Stimulated activated memory B cell treated with anti-CD40 and anti-IgM and Interleukin-4, amounts not matched to agents 10 μg/mL and 1 μg/mL and 100 μg/mL, for 72 hours (primary cell): ENCODE measurements at regions not wholly inside any gene's neighbourhood (a gene's known extent, or its start where the extent isn't known, plus 50 kb on each side); places are given as distances from the start of the nearest gene placed in this dataset.
"Not testable (repeated sequence)": the region's sequence is repeated elsewhere in the genome, so short reads cannot be mapped to it uniquely, and the experiment has no call there.

ENCODE experiments used
- ATAC-seq: fragments of 150-1000 bp; cut with Tn5 transposase; 2 replicates; pipeline ENCODE4 v1.10.0; 2021
- H3K27ac Mint-ChIP-seq: one replicate; pipeline ENCODE4 v1.8.0; 2022; ENCODE audit warnings: mild to moderate bottlenecking, mixed read lengths
- H3K27me3 Mint-ChIP-seq: one replicate; pipeline ENCODE4 v1.8.0; 2022; ENCODE audit warnings: mixed read lengths
- H3K36me3 Mint-ChIP-seq: one replicate; pipeline ENCODE4 v1.8.0; 2022; ENCODE audit warnings: mixed read lengths
- H3K4me1 Mint-ChIP-seq: one replicate; pipeline ENCODE4 v1.8.0; 2022; ENCODE audit warnings: mixed read lengths
- H3K4me3 Mint-ChIP-seq: one replicate; pipeline ENCODE4 v1.8.0; 2022; ENCODE audit warnings: mild to moderate bottlenecking, moderate library complexity, mixed read lengths
- H3K9me3 Mint-ChIP-seq: one replicate; pipeline ENCODE4 v1.8.0; 2022; ENCODE audit warnings: mixed read lengths

GRCh38 chr3:139122221-139122581, 77.5 kb upstream of the PRR23C start:
- Mint-ChIP-seq H3K9me3 (no peaks in the 10 kb centered on the region), H3K36me3 (no peaks in the 10 kb centered on the region), H3K4me1 (no peaks in the 10 kb centered on the region), H3K27me3 (no peaks in the 10 kb centered on the region), H3K4me3 (no peak overlapping the region), H3K27ac (no peak overlapping the region)
- ATAC-seq = no peak

DNA sequence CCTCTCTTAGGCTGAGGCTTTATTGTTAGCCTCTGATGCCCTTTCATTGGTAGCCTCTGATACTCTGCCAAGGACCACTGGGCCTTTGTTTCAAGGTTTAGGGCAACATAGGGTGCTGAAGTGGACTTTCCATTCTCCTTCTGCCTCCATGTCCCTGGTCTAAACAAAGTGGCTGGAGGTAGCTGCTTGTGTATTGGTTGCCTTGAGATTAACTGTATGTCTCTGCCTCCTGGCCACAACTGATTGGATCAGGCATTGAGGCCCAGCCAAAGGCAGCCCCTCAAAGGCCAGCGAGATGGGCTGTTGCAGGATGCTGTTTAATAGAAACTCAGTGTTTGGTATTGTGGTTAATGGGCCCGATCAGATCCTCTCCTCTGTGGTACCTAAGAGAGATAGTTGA, 77.9 kb upstream of the PRR23C start:
- no peak overlapping the region for H3K4me3 Mint-ChIP-seq
- no peak overlapping the region for H3K27ac Mint-ChIP-seq
- no peaks in the 10 kb centered on the region for H3K4me1 Mint-ChIP-seq
- H3K36me3 Mint-ChIP-seq = no peaks in the 10 kb centered on the region
- ATAC-seq = no peak
- no peaks in the 10 kb centered on the region for H3K27me3 Mint-ChIP-seq
- no peaks in the 10 kb centered on the region for H3K9me3 Mint-ChIP-seq

GRCh38 chr3:139123377-139124095, 78.8 kb upstream of the PRR23C start:
- no peaks in the 10 kb centered on the region for H3K36me3 Mint-ChIP-seq
- no peaks in the 10 kb centered on the region for H3K27me3 Mint-ChIP-seq
- no peak overlapping the region for H3K4me3 Mint-ChIP-seq
- no peaks in the 10 kb centered on the region for H3K9me3 Mint-ChIP-seq
- ATAC-seq = no peak
- H3K4me1 Mint-ChIP-seq = no peaks in the 10 kb centered on the region
- H3K27ac Mint-ChIP-seq = no peak overlapping the region

GRCh38 chr3:139124197-139124596, 79.5 kb upstream of the PRR23C start:
- no peak overlapping the region for H3K27ac Mint-ChIP-seq
- no peaks in the 10 kb centered on the region for H3K4me1 Mint-ChIP-seq
- H3K4me3 Mint-ChIP-seq = no peak overlapping the region
- no peaks in the 10 kb centered on the region for H3K27me3 Mint-ChIP-seq
- H3K36me3 Mint-ChIP-seq = no peaks in the 10 kb centered on the region
- no peaks in the 10 kb centered on the region for H3K9me3 Mint-ChIP-seq
- ATAC-seq = no peak

GRCh38 chr3:139127101-139127500, 82.4 kb upstream of the PRR23C start:
- Mint-ChIP-seq H3K27ac (no peak overlapping the region), H3K36me3 (no peaks in the 10 kb centered on the region), H3K9me3 (no peaks in the 10 kb centered on the region), H3K27me3 (no peaks in the 10 kb centered on the region), H3K4me3 (no peak overlapping the region), H3K4me1 (no peaks in the 10 kb centered on the region)
- no peak for ATAC-seq

- H3K4me3 Mint-ChIP-seq, H3K27me3 Mint-ChIP-seq, H3K9me3 Mint-ChIP-seq, H3K27ac Mint-ChIP-seq, H3K4me1 Mint-ChIP-seq, H3K36me3 Mint-ChIP-seq, ATAC-seq: not testable (repeated sequence)
Measured at GRCh38 chr3:139127629-139128028, 82.9 kb upstream of the PRR23C start.

DNA sequence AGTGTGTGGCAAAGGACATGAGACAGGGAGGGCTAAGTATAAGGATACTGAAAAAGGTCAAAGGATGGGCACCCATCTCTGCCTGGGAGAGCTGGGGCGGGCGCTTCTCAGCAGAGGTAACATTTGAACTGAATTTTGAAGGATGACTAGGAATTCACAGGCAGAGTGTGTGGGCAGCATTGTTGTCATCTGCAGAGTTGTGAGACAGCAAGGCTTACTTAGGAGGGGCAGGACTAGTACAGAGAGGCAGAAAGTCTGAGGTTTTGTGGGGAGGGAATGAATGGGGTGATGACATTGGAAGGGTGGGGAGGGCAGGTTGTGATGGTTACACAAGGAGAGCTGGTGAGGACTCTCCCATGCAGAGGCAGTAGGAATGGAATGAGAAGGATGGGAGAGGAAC, 84.1 kb upstream of the PRR23C start:
- Mint-ChIP-seq H3K4me3 (no peak overlapping the region), H3K27me3 (no peaks in the 10 kb centered on the region), H3K9me3 (no peaks in the 10 kb centered on the region), H3K36me3 (no peaks in the 10 kb centered on the region), H3K4me1 (no peaks in the 10 kb centered on the region), H3K27ac (no peak overlapping the region)
- ATAC-seq = no peak

- H3K27ac Mint-ChIP-seq = no peak overlapping the region
- no peaks in the 10 kb centered on the region for H3K9me3 Mint-ChIP-seq
- no peaks in the 10 kb centered on the region for H3K4me1 Mint-ChIP-seq
- no peak for ATAC-seq
- no peak overlapping the region for H3K4me3 Mint-ChIP-seq
- no peaks in the 10 kb centered on the region for H3K27me3 Mint-ChIP-seq
- H3K36me3 Mint-ChIP-seq = no peaks in the 10 kb centered on the region
Measured at GRCh38 chr3:139129892-139130291, 85.2 kb upstream of the PRR23C start.

DNA sequence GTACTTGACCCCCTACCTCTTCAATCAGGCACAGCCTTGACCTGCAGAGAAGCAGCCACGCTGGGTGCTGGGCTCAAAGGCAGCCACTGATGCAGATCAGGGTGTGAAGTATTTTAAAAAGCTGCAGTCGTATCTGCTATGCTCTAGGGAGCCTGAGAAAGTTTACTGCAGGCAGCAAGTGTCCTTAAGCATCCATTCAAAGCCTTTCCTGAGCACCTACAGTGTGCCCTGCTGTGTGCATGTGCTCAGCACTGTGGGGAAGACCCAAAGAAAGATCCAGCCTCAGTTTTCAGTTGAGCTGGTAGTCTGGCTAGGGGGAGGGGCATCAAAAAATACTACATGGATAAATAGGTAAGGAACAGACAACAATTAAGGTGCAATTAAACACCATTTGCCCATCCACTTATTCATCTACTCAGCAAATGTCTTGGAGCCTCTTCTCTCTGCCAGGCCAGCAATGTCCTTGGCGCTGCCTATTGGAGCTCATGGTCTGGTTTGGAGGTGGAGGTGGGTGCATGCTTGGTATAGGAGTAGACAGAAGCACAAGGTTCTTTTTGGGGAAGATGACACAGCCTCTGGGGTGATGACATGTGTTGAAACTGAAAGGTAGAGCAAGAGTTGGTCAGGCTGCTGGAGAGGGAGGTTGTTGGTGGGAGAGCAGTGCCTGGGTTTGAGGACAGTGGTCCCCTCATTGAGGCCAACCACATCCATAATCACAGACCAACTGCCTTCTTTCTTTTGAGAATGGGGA, 85.9 kb upstream of the PRR23C start:
- no peak for ATAC-seq
- Mint-ChIP-seq H3K27me3 (no peaks in the 10 kb centered on the region), H3K9me3 (no peaks in the 10 kb centered on the region), H3K27ac (no peak overlapping the region), H3K36me3 (no peaks in the 10 kb centered on the region), H3K4me1 (no peaks in the 10 kb centered on the region), H3K4me3 (no peak overlapping the region)

DNA sequence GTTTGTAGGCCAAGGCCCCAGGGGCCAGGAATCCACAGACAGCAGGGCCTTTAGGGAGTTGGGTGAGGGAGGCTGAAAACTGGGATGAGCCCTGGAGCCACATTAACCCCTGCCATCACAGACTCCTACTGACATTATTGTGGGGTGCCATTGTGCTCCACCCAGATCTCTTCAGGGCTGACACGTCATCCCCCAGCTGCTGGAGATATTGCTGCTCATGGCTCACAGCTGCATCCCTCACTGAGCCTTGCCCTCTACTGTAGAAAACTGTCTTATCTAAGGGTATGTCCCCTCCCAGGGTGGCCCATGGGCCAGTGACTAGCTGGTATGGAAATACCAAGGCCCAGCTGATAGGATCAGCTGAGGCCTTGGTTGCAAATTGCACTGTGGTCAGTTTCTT, 87.3 kb upstream of the PRR23C start:
- H3K27me3 Mint-ChIP-seq = no peaks in the 10 kb centered on the region
- ATAC-seq = no peak
- no peak overlapping the region for H3K4me3 Mint-ChIP-seq
- no peaks in the 10 kb centered on the region for H3K4me1 Mint-ChIP-seq
- H3K27ac Mint-ChIP-seq = no peak overlapping the region
- no peaks in the 10 kb centered on the region for H3K9me3 Mint-ChIP-seq
- no peaks in the 10 kb centered on the region for H3K36me3 Mint-ChIP-seq

DNA sequence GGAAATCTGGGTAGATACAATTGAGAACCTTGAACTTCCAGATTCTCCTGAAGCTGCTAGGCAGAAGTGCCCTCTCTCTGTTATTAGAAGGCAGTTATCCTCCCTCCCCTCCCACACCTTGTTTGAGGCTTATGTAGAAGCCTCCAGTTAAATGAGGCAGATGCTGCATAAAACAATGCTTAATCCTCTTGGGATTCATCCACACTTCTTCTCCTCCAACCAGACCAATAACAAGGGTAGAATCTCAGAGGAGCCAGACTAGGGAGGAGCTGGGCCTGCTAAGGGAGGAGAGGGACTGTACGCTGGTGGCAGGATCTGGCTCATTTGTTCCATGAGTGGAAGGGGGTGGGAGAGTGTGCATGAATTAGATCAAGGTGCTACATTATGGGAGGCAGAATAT, 88.3 kb upstream of the PRR23C start:
- Mint-ChIP-seq H3K4me1 (no peaks in the 10 kb centered on the region), H3K4me3 (no peak overlapping the region), H3K9me3 (no peaks in the 10 kb centered on the region), H3K36me3 (no peaks in the 10 kb centered on the region), H3K27me3 (no peaks in the 10 kb centered on the region), H3K27ac (no peak overlapping the region)
- ATAC-seq = no peak

DNA sequence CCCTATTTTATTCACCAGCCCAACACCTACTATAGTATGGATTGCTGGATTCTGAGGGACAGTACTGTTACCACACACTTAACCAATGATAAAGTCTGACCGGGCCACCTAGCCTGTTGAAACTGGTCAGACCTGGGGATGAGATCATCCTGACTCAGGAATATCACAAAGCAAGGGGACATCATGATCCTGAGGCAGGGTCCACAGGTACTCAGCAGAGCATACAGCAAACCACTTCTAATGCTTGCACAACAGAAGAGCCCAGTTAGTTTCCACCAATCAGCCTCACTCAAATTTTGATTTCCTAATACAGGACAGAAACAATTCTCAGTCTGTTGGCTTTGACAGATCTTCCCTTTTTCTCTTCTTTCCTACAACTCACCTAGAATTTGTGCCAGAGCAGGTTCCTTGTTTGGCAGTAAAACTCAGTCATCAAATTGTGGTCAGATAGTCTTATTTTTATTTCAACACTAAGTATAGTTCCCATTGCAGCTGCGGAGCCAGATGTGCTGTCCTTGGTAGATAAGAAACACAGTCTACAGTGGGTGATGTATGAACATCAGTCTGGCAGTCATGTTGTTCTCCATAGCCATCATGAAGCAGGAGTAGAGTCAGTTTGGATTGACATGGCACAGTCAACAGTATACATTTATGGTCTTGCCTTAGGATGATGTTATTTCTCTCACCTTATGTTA, 90.1 kb upstream of the PRR23C start:
- Mint-ChIP-seq H3K36me3 (no peaks in the 10 kb centered on the region), H3K4me3 (no peak overlapping the region), H3K27me3 (no peaks in the 10 kb centered on the region), H3K4me1 (no peaks in the 10 kb centered on the region), H3K27ac (no peak overlapping the region), H3K9me3 (no peaks in the 10 kb centered on the region)
- no peak for ATAC-seq

DNA sequence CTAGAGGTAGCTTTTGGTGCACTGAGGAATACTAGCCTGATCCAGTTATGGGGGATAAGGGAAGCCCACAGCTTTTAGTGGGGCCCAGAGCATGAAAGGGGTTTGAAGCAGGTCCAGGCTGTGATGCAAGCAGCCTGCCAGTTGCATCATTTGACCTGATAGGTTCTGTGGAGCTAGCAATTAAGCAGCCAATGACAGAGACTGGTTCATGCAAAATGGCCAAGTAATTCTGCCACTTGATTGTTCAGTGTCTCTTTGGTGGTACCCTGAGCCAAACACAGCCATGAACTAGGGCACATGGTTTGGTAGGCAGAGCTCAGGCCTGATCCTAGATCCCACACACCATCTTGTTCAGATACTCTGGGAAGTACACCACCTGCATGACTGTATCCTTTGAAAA, 91.0 kb upstream of the PRR23C start:
- no peak for ATAC-seq
- Mint-ChIP-seq H3K4me3 (no peak overlapping the region), H3K27ac (no peak overlapping the region)

DNA sequence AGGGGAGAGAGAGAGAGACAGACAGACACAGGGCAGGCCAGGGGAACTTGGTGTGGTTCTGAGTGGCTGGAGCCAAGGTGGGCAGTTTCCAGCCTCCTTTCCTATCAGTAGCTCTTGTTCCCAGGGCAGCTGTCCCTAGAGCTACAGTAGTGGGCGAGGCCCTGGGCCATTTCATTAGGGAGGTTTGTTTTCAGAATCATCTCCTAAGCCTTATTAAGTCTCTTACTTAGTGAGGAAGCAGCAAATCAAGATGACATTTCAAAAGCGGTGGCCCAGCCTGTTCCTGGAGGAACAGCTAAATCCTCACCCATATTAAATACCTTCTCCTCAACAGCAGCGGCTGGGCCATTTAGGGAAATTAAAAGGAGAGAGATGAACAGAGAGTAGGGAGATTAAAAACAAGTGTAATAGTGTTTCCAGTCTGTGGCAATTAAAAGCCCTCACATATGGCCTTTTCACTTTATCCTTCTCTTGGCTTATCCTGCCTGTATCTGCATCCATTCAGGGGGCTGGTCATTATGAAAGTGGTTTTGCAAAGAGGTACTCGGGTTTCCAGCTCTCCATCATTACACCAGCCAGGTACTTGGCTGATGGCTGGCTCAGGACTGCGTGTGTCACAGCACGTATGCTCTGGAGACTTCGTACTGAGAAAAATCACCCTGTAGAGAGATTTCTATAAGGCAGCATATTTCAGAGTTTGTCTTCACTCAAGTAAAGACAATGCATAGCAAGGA, 91.9 kb upstream of the PRR23C start:
- Mint-ChIP-seq H3K9me3 (no peaks in the 10 kb centered on the region), H3K36me3 (no peaks in the 10 kb centered on the region), H3K27me3 (no peaks in the 10 kb centered on the region), H3K4me1 (no peaks in the 10 kb centered on the region), H3K4me3 (no peak overlapping the region), H3K27ac (no peak overlapping the region)
- ATAC-seq = peak; percentile 17

More for the DNA sequence above, 91.0 kb upstream of the PRR23C start:
- Mint-ChIP-seq H3K4me1 (no peaks in the 10 kb centered on the region), H3K9me3 (no peaks in the 10 kb centered on the region), H3K36me3 (no peaks in the 10 kb centered on the region), H3K27me3 (no peaks in the 10 kb centered on the region)

GRCh38 chr3:139140553-139140952, 95.9 kb upstream of the PRR23C start:
- Mint-ChIP-seq H3K27me3 (no peaks in the 10 kb centered on the region), H3K36me3 (no peaks in the 10 kb centered on the region), H3K4me1 (no peaks in the 10 kb centered on the region), H3K4me3 (no peak overlapping the region), H3K27ac (no peak overlapping the region), H3K9me3 (no peaks in the 10 kb centered on the region)
- ATAC-seq = no peak
